Astrocyte of the cerebellum (primary cell): ENCODE measurements at regions not wholly inside any gene's neighbourhood (a gene's known extent, or its start where the extent isn't known, plus 50 kb on each side); places are given as distances from the start of the nearest gene placed in this dataset.

Experiments
- DNase-seq: peaks from one replicate; pipeline ENCODE4 v3.0.0-alpha.2; 2011; ENCODE audit warnings: low read depth
- H3K4me3 ChIP-seq: 2 replicates; pipeline ENCODE4 v1.5.1; 2011; ENCODE audit warnings: mild to moderate bottlenecking, low read depth, low read length, moderate library complexity
- CTCF ChIP-seq: IDR thresholded peaks from 2 replicates; pipeline ENCODE4 v1.5.1; 2012; ENCODE audit warnings: low read length, low read depth, moderate library complexity, mild to moderate bottlenecking; ENCODE audit errors: missing control alignments
- in situ Hi-C: cut with HindIII; loops from 2 replicates; pipeline ENCODE4 v1.10.0; 2017; ENCODE audit warnings: low sequenced_read_pairs

GRCh38 chr13:103547914-103548313 lies 481.7 kb upstream of the SLC10A2 start:
- in situ Hi-C loops = no loop called here
- no peak for DNase-seq
- no peak for TF ChIP-seq CTCF
- H3K4me3 ChIP-seq = no peak overlapping the region

GRCh38 chr13:103546271-103546670 lies 480.1 kb upstream of the SLC10A2 start:
- no peak for DNase-seq
- in situ Hi-C loops = no loop called here
- H3K4me3 ChIP-seq = no peak overlapping the region
- no peak for TF ChIP-seq CTCF

- in situ Hi-C loops = no loop called here
These were observed 476.4 kb upstream of the SLC10A2 start for GRCh38 chr13:103542648-103543047.

GRCh38 chr13:103540382-103540765 lies 474.2 kb upstream of the SLC10A2 start:
- in situ Hi-C loops = no loop called here

More at GRCh38 chr13:103542648-103543047, 476.4 kb upstream of the SLC10A2 start:
- no peak for TF ChIP-seq CTCF
- H3K4me3 ChIP-seq = no peak overlapping the region
- DNase-seq = no peak

GRCh38 chr13:103539721-103540381 lies 473.6 kb upstream of the SLC10A2 start:
- no peak for DNase-seq
- H3K4me3 ChIP-seq = no peak overlapping the region
- in situ Hi-C loops = no loop called here
- TF ChIP-seq CTCF = no peak

More at GRCh38 chr13:103540382-103540765, 474.2 kb upstream of the SLC10A2 start:
- DNase-seq = no peak
- no peak for TF ChIP-seq CTCF
- H3K4me3 ChIP-seq = no peak overlapping the region

GRCh38 chr13:103539265-103539664 lies 473.0 kb upstream of the SLC10A2 start:
- in situ Hi-C loops = no loop called here
- no peak for TF ChIP-seq CTCF
- no peak overlapping the region for H3K4me3 ChIP-seq
- DNase-seq = no peak

- TF ChIP-seq CTCF = no peak
- DNase-seq = no peak
- in situ Hi-C loops = no loop called here
- no peak overlapping the region for H3K4me3 ChIP-seq
These were observed 471.4 kb upstream of the SLC10A2 start for GRCh38 chr13:103537616-103538015.
